Caco-2 (cell line): ENCODE measurements at regions not wholly inside any gene's neighbourhood (a gene's known extent, or its start where the extent isn't known, plus 50 kb on each side); places are given as distances from the start of the nearest gene placed in this dataset.

ENCODE experiments used
- BruUV-seq: library from RNA; stranded (reverse); fragments of 400-500 nt; replicated peaks from 2 replicates; lab custom pipeline; 2021; lab: Mats Ljungman, UMichigan
- CTCF ChIA-PET: fragments of 300-600 bp; sonication (Branson Sonifier 250); formaldehyde crosslinking; loops from one replicate; lab custom pipeline; 2022; ENCODE audit warnings: antibody characterized with exemption; lab: Charles Lee
- POLR2A ChIA-PET: fragments of 300-600 bp; sonication (Branson Sonifier 250); formaldehyde crosslinking; loops from one replicate; lab custom pipeline; 2022; ENCODE audit warnings: antibody characterized with exemption; lab: Charles Lee
- DNase-seq, 2 experiments: peaks; one replicate each; pipeline versions ENCODE4 v3.0.0 to v3.0.0-alpha.2; 2020 to 2022
- H3K27me3 ChIP-seq: replicated peaks from 2 replicates; pipeline ENCODE4 v1.6.0; 2011; ENCODE audit warnings: low read length; ENCODE audit not compliant: control insufficient read depth, insufficient read depth
- H3K36me3 ChIP-seq: 2 replicates; pipeline ENCODE4 v1.5.1; 2011; ENCODE audit warnings: low read length; ENCODE audit not compliant: control insufficient read depth, insufficient read depth
- H3K4me1 ChIP-seq: fragments of 250-450 bp; sonication (Bioruptor Pico); 2 replicates; pipeline ENCODE4 v1.5.1; 2020; ENCODE audit warnings: mild to moderate bottlenecking
- H3K4me3 ChIP-seq: 2 replicates; pipeline ENCODE4 v1.5.1; 2011; ENCODE audit warnings: low read depth, mild to moderate bottlenecking, control low read depth, low read length
- H3K9me3 ChIP-seq: fragments of 250-450 bp; sonication (Bioruptor Pico); 2 replicates; pipeline ENCODE4 v1.5.1; 2020; ENCODE audit warnings: mild to moderate bottlenecking, moderate library complexity
- H3K27ac Mint-ChIP-seq: one replicate; pipeline ENCODE4 v1.8.0; 2022; ENCODE audit warnings: mixed read lengths; ENCODE audit not compliant: unreplicated experiment
- H3K27me3 Mint-ChIP-seq: one replicate; pipeline ENCODE4 v1.8.0; 2022; ENCODE audit warnings: mixed read lengths; ENCODE audit not compliant: insufficient read depth, unreplicated experiment
- H3K36me3 Mint-ChIP-seq: one replicate; pipeline ENCODE4 v1.8.0; 2022; ENCODE audit warnings: mild to moderate bottlenecking, mixed read lengths; ENCODE audit not compliant: insufficient read depth, unreplicated experiment
- H3K4me1 Mint-ChIP-seq: one replicate; pipeline ENCODE4 v1.8.0; 2022; ENCODE audit warnings: low read depth, mixed read lengths; ENCODE audit not compliant: unreplicated experiment
- H3K4me3 Mint-ChIP-seq: one replicate; pipeline ENCODE4 v1.8.0; 2022; ENCODE audit warnings: mild to moderate bottlenecking, moderate library complexity, mixed read lengths; ENCODE audit not compliant: unreplicated experiment
- H3K9me3 Mint-ChIP-seq: one replicate; pipeline ENCODE4 v1.8.0; 2022; ENCODE audit warnings: mixed read lengths; ENCODE audit not compliant: unreplicated experiment
- CTCF ChIP-seq, 2 experiments: fragments of 200-600 bp in 1 of 2; IDR thresholded peaks; 1 replicate in 1 of 2; 2 replicates in 1 of 2; pipeline versions ENCODE4 v1.5.1 to v1.8.0; 2011 to 2022; ENCODE audit warnings: antibody characterized with exemption in 1 of 2, control low read depth in 1 of 2, inconsistent platforms in 1 of 2, low read depth in 1 of 2, low read length in 1 of 2, mild to moderate bottlenecking in 1 of 2, moderate library complexity in 1 of 2; ENCODE audit not compliant: insufficient read depth in 1 of 2, severe bottlenecking in 1 of 2, unreplicated experiment in 1 of 2
- intact Hi-C: fragments of 100-400 bp; cut with micrococcal nuclease; formaldehyde crosslinking; loops from one replicate; pipeline ENCODE4 v1.10.0; 2022; ENCODE audit not compliant: unreplicated experiment

GRCh38 chr3:75076481-75076880 is 462.0 kb upstream of the CNTN3 start:
- CTCF ChIA-PET: no interaction called here
- no peak overlapping the region for H3K4me3 Mint-ChIP-seq
- no peaks in the 10 kb centered on the region for H3K9me3 Mint-ChIP-seq

GRCh38 chr3:75078290-75078689 is 463.8 kb upstream of the CNTN3 start:
- Histone ChIP-seq H3K36me3 (no peaks in the 10 kb centered on the region), H3K4me1 (no peaks in the 10 kb centered on the region), H3K4me3 (no peak overlapping the region), H3K9me3 (no peaks in the 10 kb centered on the region), H3K27me3 (no peaks in the 10 kb centered on the region)
- Mint-ChIP-seq H3K27me3 (no peaks in the 10 kb centered on the region), H3K36me3 (no peaks in the 10 kb centered on the region), H3K27ac (no peak overlapping the region), H3K9me3 (no peaks in the 10 kb centered on the region), H3K4me3 (no peak overlapping the region), H3K4me1 (no peaks in the 10 kb centered on the region)
- no peak for TF ChIP-seq CTCF (IDR thresholded peaks at IDR 0.05; ENCODE audit: insufficient read depth in 1 of 2, low read depth in 1 of 2, low read length in 1 of 2, severe bottlenecking in 1 of 2, unreplicated experiment in 1 of 2)
- DNase-seq: no peak
- no TSS peak for BruUV-seq
- CTCF ChIA-PET: no interaction called here
- POLR2A ChIA-PET: no interaction called here
- intact Hi-C loops: no loop called here

More at GRCh38 chr3:75076481-75076880, 462.0 kb upstream of the CNTN3 start:
- H3K36me3 Mint-ChIP-seq: no peaks in the 10 kb centered on the region
- BruUV-seq: no TSS peak
- H3K27ac Mint-ChIP-seq: no peak overlapping the region
- H3K4me1 ChIP-seq: no peaks in the 10 kb centered on the region
- no peak overlapping the region for H3K4me3 ChIP-seq
- no peak for TF ChIP-seq CTCF (IDR thresholded peaks at IDR 0.05; ENCODE audit: insufficient read depth in 1 of 2, low read depth in 1 of 2, low read length in 1 of 2, severe bottlenecking in 1 of 2, unreplicated experiment in 1 of 2)
- no peak for DNase-seq
- H3K4me1 Mint-ChIP-seq: no peaks in the 10 kb centered on the region
- H3K36me3 ChIP-seq: no peaks in the 10 kb centered on the region
- no peaks in the 10 kb centered on the region for H3K27me3 ChIP-seq
- no peaks in the 10 kb centered on the region for H3K9me3 ChIP-seq
- intact Hi-C loops: no loop called here
- no peaks in the 10 kb centered on the region for H3K27me3 Mint-ChIP-seq
- POLR2A ChIA-PET: no interaction called here

- Mint-ChIP-seq H3K27me3 (no peaks in the 10 kb centered on the region), H3K27ac (no peak overlapping the region), H3K36me3 (no peaks in the 10 kb centered on the region), H3K4me1 (no peaks in the 10 kb centered on the region), H3K9me3 (no peaks in the 10 kb centered on the region), H3K4me3 (no peak overlapping the region)
- Histone ChIP-seq H3K36me3 (no peaks in the 10 kb centered on the region), H3K4me3 (no peak overlapping the region), H3K27me3 (no peaks in the 10 kb centered on the region), H3K4me1 (no peaks in the 10 kb centered on the region), H3K9me3 (no peaks in the 10 kb centered on the region)
- no peak for DNase-seq
- POLR2A ChIA-PET: no interaction called here
- TF ChIP-seq CTCF (IDR thresholded peaks at IDR 0.05; ENCODE audit: insufficient read depth in 1 of 2, low read depth in 1 of 2, low read length in 1 of 2, severe bottlenecking in 1 of 2, unreplicated experiment in 1 of 2): no peak
- BruUV-seq: no TSS peak
- CTCF ChIA-PET: no interaction called here
- intact Hi-C loops: no loop called here
Measured at GRCh38 chr3:75082845-75083244, 468.4 kb upstream of the CNTN3 start.
